ENCODE measurements at regions not wholly inside any gene's neighbourhood (a gene's known extent, or its start where the extent isn't known, plus 50 kb on each side); places are given as distances from the start of the nearest gene placed in this dataset.

DNA sequence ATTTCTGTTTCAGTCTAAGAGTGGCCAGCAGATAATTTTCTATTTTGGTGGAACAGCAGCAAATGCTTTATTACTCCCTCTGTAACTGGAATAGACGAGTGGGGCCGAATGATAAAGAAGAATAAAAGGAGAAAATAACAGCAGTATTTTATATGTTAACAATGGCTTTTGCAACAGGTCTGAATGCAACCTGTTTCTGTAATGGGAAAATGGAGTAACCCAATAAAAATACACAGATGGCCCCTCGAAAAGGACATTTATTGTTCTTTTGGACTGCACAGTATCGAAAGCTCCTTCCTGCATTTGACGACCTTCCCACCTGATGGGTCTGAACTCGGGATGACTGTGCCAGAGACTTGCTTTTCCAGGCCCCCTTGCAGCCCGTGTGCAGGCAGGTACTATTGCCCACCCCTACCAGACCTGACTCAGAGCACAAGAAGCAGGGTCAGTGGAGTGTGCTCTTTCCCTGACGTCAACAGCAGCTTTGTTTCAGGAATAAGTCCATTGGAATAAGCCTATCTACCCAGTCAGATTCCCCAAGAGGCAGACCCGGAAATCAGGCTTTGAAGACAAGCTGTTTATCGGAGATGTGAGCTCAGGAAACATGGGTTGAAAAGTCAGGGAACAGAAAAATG, 306.5 kb upstream of the NEBL start:
- Histone ChIP-seq H4K20me1 (ENCODE audit: control insufficient read depth, extremely low read depth, insufficient read depth, low read length) (no peaks in the 10 kb centered on the region), H3K4me1 (ENCODE audit: control insufficient read depth, extremely low read depth, insufficient read depth, low read length) (no peaks in the 10 kb centered on the region), H3K27me3 (ENCODE audit: control insufficient read depth, insufficient read depth, low read length) (no peaks in the 10 kb centered on the region), H3K36me3 (ENCODE audit: control insufficient read depth, insufficient read depth, low read length) (no peaks in the 10 kb centered on the region), H3K4me3 (replicated peaks in 1 of 4; ENCODE audit: control extremely low read depth in 1 of 4, insufficient read depth in 1 of 4, low read depth in 3 of 4, low read length in 4 of 4) (no peak overlapping the region), H3K27ac (ENCODE audit: insufficient read depth, low read length) (no peak overlapping the region), H3K9me3 (ENCODE audit: control insufficient read depth, insufficient read depth, low read depth, low read length) (no peaks in the 10 kb centered on the region), H3K4me2 (ENCODE audit: extremely low read depth, insufficient read depth, low read length) (no peak overlapping the region), H3K79me2 (ENCODE audit: control insufficient read depth, insufficient read depth, low read length) (no peaks in the 10 kb centered on the region), H2AFZ (ENCODE audit: low read length) (no peak overlapping the region), H3K9ac (ENCODE audit: insufficient read depth, low read length) (no peak overlapping the region)
- TF ChIP-seq EZH2 (IDR thresholded peaks at IDR 0.05; ENCODE audit: low read length, missing control alignments) (no peak), CTCF (conservative IDR thresholded peaks at IDR 0.05 in 1 of 2, IDR thresholded peaks at IDR 0.05 in 1 of 2; ENCODE audit: low read depth in 1 of 2, low read length in 2 of 2) (no peak)
- no peak for DNase-seq (ENCODE audit: low read depth in 2 of 2)

GRCh38 chr10:21202776-21203462, 305.8 kb upstream of the NEBL start:
- no peaks in the 10 kb centered on the region for H3K36me3 ChIP-seq (ENCODE audit: control insufficient read depth, insufficient read depth, low read length)
- no peak overlapping the region for H3K27ac ChIP-seq (ENCODE audit: insufficient read depth, low read length)
- no peaks in the 10 kb centered on the region for H4K20me1 ChIP-seq (ENCODE audit: control insufficient read depth, extremely low read depth, insufficient read depth, low read length)
- H3K4me1 ChIP-seq (ENCODE audit: control insufficient read depth, extremely low read depth, insufficient read depth, low read length): no peaks in the 10 kb centered on the region
- no peak overlapping the region for H3K9ac ChIP-seq (ENCODE audit: insufficient read depth, low read length)
- H2AFZ ChIP-seq (ENCODE audit: low read length): no peak overlapping the region
- no peaks in the 10 kb centered on the region for H3K27me3 ChIP-seq (ENCODE audit: control insufficient read depth, insufficient read depth, low read length)
- DNase-seq (ENCODE audit: low read depth in 2 of 2): peak; percentile 8 to 22
- TF ChIP-seq CTCF (conservative IDR thresholded peaks at IDR 0.05 in 1 of 2, IDR thresholded peaks at IDR 0.05 in 1 of 2; ENCODE audit: low read depth in 1 of 2, low read length in 2 of 2) (no peak), EZH2 (IDR thresholded peaks at IDR 0.05; ENCODE audit: low read length, missing control alignments) (no peak)
- H3K4me3 ChIP-seq (replicated peaks in 1 of 4; ENCODE audit: control extremely low read depth in 1 of 4, insufficient read depth in 1 of 4, low read depth in 3 of 4, low read length in 4 of 4): no peak overlapping the region
- H3K9me3 ChIP-seq (ENCODE audit: control insufficient read depth, insufficient read depth, low read depth, low read length): no peaks in the 10 kb centered on the region
- no peaks in the 10 kb centered on the region for H3K79me2 ChIP-seq (ENCODE audit: control insufficient read depth, insufficient read depth, low read length)
- no peak overlapping the region for H3K4me2 ChIP-seq (ENCODE audit: extremely low read depth, insufficient read depth, low read length)

DNA sequence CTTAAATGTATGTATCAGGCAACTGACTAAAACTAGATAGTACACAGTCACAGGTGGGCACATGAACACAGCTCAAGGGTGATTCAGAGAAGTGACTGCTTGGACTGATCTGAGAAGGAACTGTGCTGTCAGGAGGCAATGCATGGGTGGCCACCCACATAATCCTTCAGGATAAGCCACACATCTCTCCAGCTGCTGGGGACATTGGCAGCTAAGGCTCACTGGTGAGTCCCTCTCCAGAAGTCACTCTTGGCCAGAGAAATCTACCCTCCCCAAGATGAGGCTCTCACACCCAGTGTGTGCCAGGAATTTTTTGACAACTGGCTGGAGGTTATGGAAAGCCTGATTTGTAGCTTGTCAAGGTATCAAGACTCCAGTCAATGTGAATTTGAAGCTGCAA, 302.4 kb upstream of the NEBL start:
- Histone ChIP-seq H3K9me3 (ENCODE audit: control insufficient read depth, insufficient read depth, low read depth, low read length) (no peaks in the 10 kb centered on the region), H3K36me3 (ENCODE audit: control insufficient read depth, insufficient read depth, low read length) (no peaks in the 10 kb centered on the region), H4K20me1 (ENCODE audit: control insufficient read depth, extremely low read depth, insufficient read depth, low read length) (no peaks in the 10 kb centered on the region), H3K27me3 (ENCODE audit: control insufficient read depth, insufficient read depth, low read length) (no peaks in the 10 kb centered on the region), H3K4me3 (replicated peaks in 1 of 4; ENCODE audit: control extremely low read depth in 1 of 4, insufficient read depth in 1 of 4, low read depth in 3 of 4, low read length in 4 of 4) (no peak overlapping the region), H3K79me2 (ENCODE audit: control insufficient read depth, insufficient read depth, low read length) (no peaks in the 10 kb centered on the region), H3K4me2 (ENCODE audit: extremely low read depth, insufficient read depth, low read length) (no peak overlapping the region), H3K27ac (ENCODE audit: insufficient read depth, low read length) (no peak overlapping the region), H3K9ac (ENCODE audit: insufficient read depth, low read length) (no peak overlapping the region), H2AFZ (ENCODE audit: low read length) (no peak overlapping the region), H3K4me1 (ENCODE audit: control insufficient read depth, extremely low read depth, insufficient read depth, low read length) (no peaks in the 10 kb centered on the region)
- DNase-seq (ENCODE audit: low read depth in 2 of 2): no peak
- TF ChIP-seq EZH2 (IDR thresholded peaks at IDR 0.05; ENCODE audit: low read length, missing control alignments): no peak
- no peak for TF ChIP-seq CTCF (conservative IDR thresholded peaks at IDR 0.05 in 1 of 2, IDR thresholded peaks at IDR 0.05 in 1 of 2; ENCODE audit: low read depth in 1 of 2, low read length in 2 of 2)
